Erythroblast (primary cell): ENCODE measurements at regions not wholly inside any gene's neighbourhood (a gene's known extent, or its start where the extent isn't known, plus 50 kb on each side); places are given as distances from the start of the nearest gene placed in this dataset.

Experiments
- GATA1 ChIP-seq: IDR thresholded peaks from 2 replicates; pipeline ENCODE4 v1.6.1; 2011; ENCODE audit warnings: low read depth, mild to moderate bottlenecking, control low read depth, low read length, moderate library complexity
- POLR2A ChIP-seq: IDR thresholded peaks from 2 replicates; pipeline ENCODE4 v1.6.1; 2011; ENCODE audit warnings: mild to moderate bottlenecking, low read length

DNA sequence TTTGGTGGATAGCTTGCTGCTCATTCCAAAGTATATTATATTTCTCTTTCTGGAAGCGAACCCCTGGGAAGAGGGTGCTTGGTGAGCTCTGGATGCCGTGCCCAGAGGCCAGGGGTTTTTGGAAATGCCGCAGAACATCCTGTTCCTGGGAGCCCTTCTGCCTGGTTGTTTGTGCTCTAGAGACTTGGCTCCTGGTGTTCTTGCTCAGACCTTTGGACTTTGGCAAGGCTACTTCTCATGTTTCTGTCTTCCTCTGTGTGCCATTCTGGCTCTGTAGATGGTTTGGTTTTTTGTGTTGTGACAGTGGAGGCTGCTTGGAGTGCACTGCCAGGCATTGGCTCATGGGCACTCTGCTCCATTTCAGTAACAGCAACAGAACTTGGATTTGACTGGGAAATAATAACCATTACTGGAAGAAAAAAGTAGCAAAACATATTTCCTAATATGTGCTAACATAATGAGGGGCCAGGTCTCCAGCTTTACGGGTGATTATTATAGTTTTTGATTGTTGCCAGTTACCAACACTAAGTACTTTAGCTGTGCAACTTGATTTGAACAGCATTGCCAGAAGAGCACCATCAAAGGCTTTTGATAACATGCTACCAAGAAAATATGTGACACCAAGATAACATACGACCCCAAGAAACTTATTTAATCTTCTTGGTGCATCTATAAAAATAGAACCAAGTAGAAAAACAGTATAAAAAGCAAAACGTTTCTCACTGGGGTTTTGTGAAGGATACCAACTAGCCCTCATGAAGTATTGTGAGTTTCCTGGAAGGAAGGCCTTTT lies 94.2 kb downstream of the PCSK1 start:
- TF ChIP-seq POLR2A (no peak), GATA1 (no peak)
